H9 (cell line): ENCODE measurements at regions not wholly inside any gene's neighbourhood (a gene's known extent, or its start where the extent isn't known, plus 50 kb on each side); places are given as distances from the start of the nearest gene placed in this dataset.

Experiments used
- DNase-seq: peaks from one replicate; pipeline ENCODE4 v3.0.0-alpha.2; 2017
- H2AFZ ChIP-seq: one replicate; pipeline ENCODE4 v1.6.1; 2013; ENCODE audit warnings: mild to moderate bottlenecking, low read length, control low read depth, moderate library complexity
- H2AK5ac ChIP-seq: 2 replicates; pipeline ENCODE4 v1.6.1; 2013; ENCODE audit warnings: low read length, control low read depth, mixed read lengths; ENCODE audit not compliant: insufficient read length
- H2BK120ac ChIP-seq: one replicate; pipeline ENCODE4 v1.6.1; 2013; ENCODE audit warnings: low read depth, mild to moderate bottlenecking, low read length, control low read depth, inconsistent platforms; ENCODE audit not compliant: poor library complexity, severe bottlenecking
- H2BK12ac ChIP-seq: 2 replicates; pipeline ENCODE4 v1.6.1; 2013; ENCODE audit warnings: low read length, control low read depth, mixed read lengths, low read depth; ENCODE audit not compliant: insufficient read length
- H2BK15ac ChIP-seq: 2 replicates; pipeline ENCODE4 v1.6.1; 2013; ENCODE audit warnings: low read depth, low read length, control low read depth
- H2BK20ac ChIP-seq: one replicate; pipeline ENCODE4 v1.6.1; 2013; ENCODE audit warnings: low read depth, mild to moderate bottlenecking, low read length, control low read depth, inconsistent platforms; ENCODE audit not compliant: poor library complexity, severe bottlenecking
- H2BK5ac ChIP-seq: 2 replicates; pipeline ENCODE4 v1.6.1; 2013; ENCODE audit warnings: low read length, control low read depth, mixed read lengths; ENCODE audit not compliant: insufficient read length
- H3K14ac ChIP-seq: 2 replicates; pipeline ENCODE4 v1.6.1; 2013; ENCODE audit warnings: low read length, control low read depth; ENCODE audit not compliant: insufficient read depth
- H3K18ac ChIP-seq: 2 replicates; pipeline ENCODE4 v1.6.1; 2013; ENCODE audit warnings: low read depth, mild to moderate bottlenecking, mixed read lengths, low read length, control low read depth; ENCODE audit not compliant: insufficient read length
- H3K23ac ChIP-seq: 2 replicates; pipeline ENCODE4 v1.6.1; 2013; ENCODE audit warnings: low read length, control low read depth, mixed read lengths, low read depth; ENCODE audit not compliant: insufficient read length
- H3K23me2 ChIP-seq: 2 replicates; pipeline ENCODE4 v1.6.1; 2013; ENCODE audit warnings: low read depth, mild to moderate bottlenecking, mixed read lengths, low read length, control low read depth; ENCODE audit not compliant: insufficient read length, poor library complexity, severe bottlenecking
- H3K27ac ChIP-seq: 2 replicates; pipeline ENCODE4 v1.5.1; 2013; ENCODE audit warnings: low read length, control low read depth, mixed read lengths, low read depth; ENCODE audit not compliant: insufficient read length
- H3K27me3 ChIP-seq: 2 replicates; pipeline ENCODE4 v1.6.1; 2013; ENCODE audit warnings: low read length, control low read depth, inconsistent platforms; ENCODE audit not compliant: insufficient read depth
- H3K4ac ChIP-seq: 2 replicates; pipeline ENCODE4 v1.6.1; 2013; ENCODE audit warnings: low read depth, mild to moderate bottlenecking, control low read depth, inconsistent platforms, low read length, moderate library complexity
- H3K4me1 ChIP-seq: 2 replicates; pipeline ENCODE4 v1.6.1; 2013; ENCODE audit warnings: low read length, control low read depth, inconsistent platforms; ENCODE audit not compliant: insufficient read depth
- H3K4me2 ChIP-seq: 2 replicates; pipeline ENCODE4 v1.6.1; 2013; ENCODE audit warnings: low read length, control low read depth, mixed read lengths; ENCODE audit not compliant: insufficient read length, insufficient read depth
- H3K56ac ChIP-seq: 2 replicates; pipeline ENCODE4 v1.6.1; 2013; ENCODE audit warnings: low read depth, mild to moderate bottlenecking, mixed read lengths, low read length, control low read depth; ENCODE audit not compliant: insufficient read length
- H3K79me1 ChIP-seq: 2 replicates; pipeline ENCODE4 v1.6.1; 2013; ENCODE audit warnings: low read depth, mild to moderate bottlenecking, moderate library complexity, low read length, control low read depth, inconsistent platforms; ENCODE audit not compliant: insufficient read depth, poor library complexity, severe bottlenecking
- H3K79me2 ChIP-seq: 2 replicates; pipeline ENCODE4 v1.6.1; 2013; ENCODE audit warnings: low read length, control low read depth, inconsistent platforms; ENCODE audit not compliant: insufficient read depth
- H3K9ac ChIP-seq: 2 replicates; pipeline ENCODE4 v1.6.1; 2013; ENCODE audit warnings: low read length, control low read depth, mixed read lengths; ENCODE audit not compliant: insufficient read length; ENCODE audit errors: extremely low read depth
- H3K9me3 ChIP-seq: one replicate; pipeline ENCODE4 v1.6.1; 2013; ENCODE audit warnings: low read depth, low read length, inconsistent platforms; ENCODE audit not compliant: control insufficient read depth
- H3T11ph ChIP-seq: one replicate; pipeline ENCODE4 v1.6.1; 2013; ENCODE audit warnings: mild to moderate bottlenecking, low read length, control low read depth, inconsistent platforms
- H4K20me1 ChIP-seq: one replicate; pipeline ENCODE4 v1.6.1; 2013; ENCODE audit not compliant: control insufficient read depth, insufficient read length, insufficient read depth
- H4K5ac ChIP-seq: 2 replicates; pipeline ENCODE4 v1.6.1; 2013; ENCODE audit warnings: low read depth, mild to moderate bottlenecking, mixed read lengths, low read length, control low read depth; ENCODE audit not compliant: insufficient read length
- H4K8ac ChIP-seq: replicated peaks from 2 replicates; pipeline ENCODE4 v1.6.1; 2013; ENCODE audit warnings: low read length, control low read depth, mixed read lengths, low read depth; ENCODE audit not compliant: insufficient read length
- H4K91ac ChIP-seq: 2 replicates; pipeline ENCODE4 v1.6.1; 2013; ENCODE audit warnings: low read depth, mild to moderate bottlenecking, moderate library complexity, mixed read lengths, low read length, control low read depth; ENCODE audit not compliant: insufficient read length
- H3K27ac Mint-ChIP-seq, 3 experiments: 2 replicates in 2 of 3; 3 replicates in 1 of 3; pipeline ENCODE4 v1.8.0; 2020 to 2021; ENCODE audit warnings: mixed read lengths in 3 of 3, mild to moderate bottlenecking in 1 of 3, moderate library complexity in 1 of 3
- H3K27me3 Mint-ChIP-seq: 2 replicates; pipeline ENCODE4 v1.8.0; 2021; ENCODE audit warnings: low read depth, mild to moderate bottlenecking, moderate library complexity, mixed read lengths
- H3K36me3 Mint-ChIP-seq, 3 experiments: 2 replicates in 2 of 3; 3 replicates in 1 of 3; pipeline ENCODE4 v1.8.0; 2020 to 2021; ENCODE audit warnings: low read depth in 3 of 3, mixed read lengths in 3 of 3; ENCODE audit not compliant: insufficient read depth in 1 of 3
- H3K4me1 Mint-ChIP-seq, 2 experiments: 2 replicates each; pipeline ENCODE4 v1.8.0; 2020; ENCODE audit warnings: mixed read lengths in 2 of 2
- H3K4me3 Mint-ChIP-seq, 2 experiments: 2 replicates in 1 of 2; 3 replicates in 1 of 2; pipeline ENCODE4 v1.8.0; 2020 to 2021; ENCODE audit warnings: mild to moderate bottlenecking in 2 of 2, mixed read lengths in 2 of 2, moderate library complexity in 1 of 2
- H3K9me3 Mint-ChIP-seq, 2 experiments: 2 replicates in 1 of 2; 3 replicates in 1 of 2; pipeline ENCODE4 v1.8.0; 2020; ENCODE audit warnings: mild to moderate bottlenecking in 2 of 2, mixed read lengths in 2 of 2, moderate library complexity in 1 of 2
- TF ChIP-seq, protein P1 (sequence below): fragments of 200-600 bp; sonication (generic); conservative IDR thresholded peaks from 3 replicates; pipeline ENCODE4 v1.8.0; 2021; ENCODE audit warnings: antibody characterized with exemption, mild to moderate bottlenecking

DNA sequence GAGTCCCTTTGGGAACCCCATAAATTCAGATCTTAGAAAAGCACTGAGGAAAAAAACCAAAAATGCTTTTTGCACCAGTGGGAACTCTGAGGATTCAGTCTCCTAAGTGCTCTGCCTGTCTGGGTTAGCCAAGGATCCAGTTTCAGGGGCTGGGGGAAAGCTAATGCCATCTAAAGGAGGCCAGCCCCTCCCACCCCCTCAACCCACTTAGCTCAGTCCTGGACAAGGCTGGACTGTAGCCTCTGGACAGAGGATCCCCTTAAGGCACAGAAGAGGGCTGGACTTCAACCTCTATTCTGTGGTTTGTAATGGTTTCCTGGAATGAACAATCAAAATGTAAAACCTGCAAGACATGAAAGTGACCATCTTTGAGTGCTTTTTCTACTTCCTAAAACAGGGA is 356.1 kb upstream of the ZFHX3 start:
- no peak overlapping the region for H2BK20ac ChIP-seq
- H3K27me3 ChIP-seq, result no peaks in the 10 kb centered on the region
- H3K56ac ChIP-seq, result no peak overlapping the region
- H3K18ac ChIP-seq, result no peak overlapping the region
- H4K8ac ChIP-seq, result no peak overlapping the region
- no peak overlapping the region for H3K4me3 Mint-ChIP-seq
- no peak overlapping the region for H2BK120ac ChIP-seq
- no peak for DNase-seq
- H3K27ac Mint-ChIP-seq, result no peak overlapping the region; a peak in 1 of 7 replicates
- no peak overlapping the region for H2BK12ac ChIP-seq
- H3K79me1 ChIP-seq, result no peaks in the 10 kb centered on the region
- no peaks in the 10 kb centered on the region for H3K23me2 ChIP-seq
- no peak overlapping the region for H3K9ac ChIP-seq
- no peak overlapping the region for H2BK5ac ChIP-seq
- no peak overlapping the region for H4K5ac ChIP-seq
- H3T11ph ChIP-seq, result no peak overlapping the region
- no peaks in the 10 kb centered on the region for H3K9me3 Mint-ChIP-seq
- no peaks in the 10 kb centered on the region for H3K27me3 Mint-ChIP-seq
- peaks cover 14 to 15% of the 10 kb centered on the region in 2 experiments for H3K4me1 Mint-ChIP-seq
- H3K4ac ChIP-seq, result no peak overlapping the region
- H2BK15ac ChIP-seq, result no peak overlapping the region
- H3K27ac ChIP-seq, result no peak overlapping the region
- no peak overlapping the region for H3K14ac ChIP-seq
- H2AK5ac ChIP-seq, result no peak overlapping the region
- H3K36me3 Mint-ChIP-seq, result no peaks in the 10 kb centered on the region
- TF ChIP-seq, protein P1, sequence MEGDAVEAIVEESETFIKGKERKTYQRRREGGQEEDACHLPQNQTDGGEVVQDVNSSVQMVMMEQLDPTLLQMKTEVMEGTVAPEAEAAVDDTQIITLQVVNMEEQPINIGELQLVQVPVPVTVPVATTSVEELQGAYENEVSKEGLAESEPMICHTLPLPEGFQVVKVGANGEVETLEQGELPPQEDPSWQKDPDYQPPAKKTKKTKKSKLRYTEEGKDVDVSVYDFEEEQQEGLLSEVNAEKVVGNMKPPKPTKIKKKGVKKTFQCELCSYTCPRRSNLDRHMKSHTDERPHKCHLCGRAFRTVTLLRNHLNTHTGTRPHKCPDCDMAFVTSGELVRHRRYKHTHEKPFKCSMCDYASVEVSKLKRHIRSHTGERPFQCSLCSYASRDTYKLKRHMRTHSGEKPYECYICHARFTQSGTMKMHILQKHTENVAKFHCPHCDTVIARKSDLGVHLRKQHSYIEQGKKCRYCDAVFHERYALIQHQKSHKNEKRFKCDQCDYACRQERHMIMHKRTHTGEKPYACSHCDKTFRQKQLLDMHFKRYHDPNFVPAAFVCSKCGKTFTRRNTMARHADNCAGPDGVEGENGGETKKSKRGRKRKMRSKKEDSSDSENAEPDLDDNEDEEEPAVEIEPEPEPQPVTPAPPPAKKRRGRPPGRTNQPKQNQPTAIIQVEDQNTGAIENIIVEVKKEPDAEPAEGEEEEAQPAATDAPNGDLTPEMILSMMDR, result no peak
- H2AFZ ChIP-seq, result no peak overlapping the region
- no peaks in the 10 kb centered on the region for H3K79me2 ChIP-seq
- no peaks in the 10 kb centered on the region for H3K9me3 ChIP-seq
- no peaks in the 10 kb centered on the region for H3K4me1 ChIP-seq
- no peaks in the 10 kb centered on the region for H4K20me1 ChIP-seq
- H3K4me2 ChIP-seq, result no peak overlapping the region
- H4K91ac ChIP-seq, result no peak overlapping the region
- no peak overlapping the region for H3K23ac ChIP-seq
